Memory B cell (primary cell): ENCODE measurements at regions not wholly inside any gene's neighbourhood (a gene's known extent, or its start where the extent isn't known, plus 50 kb on each side); places are given as distances from the start of the nearest gene placed in this dataset.

Source experiments
- ATAC-seq: fragments of 150-1000 bp; cut with Tn5 transposase; 2 replicates; pipeline ENCODE4 v1.10.0; 2021; ENCODE audit warnings: low read depth, mild to moderate bottlenecking, moderate library complexity
- DNase-seq, 2 donors: peaks; one replicate each; pipeline ENCODE4 v3.0.0; 2022; ENCODE audit warnings: low spot score in 2 of 2
- H3K27ac Mint-ChIP-seq: one replicate; pipeline ENCODE4 v1.8.0; 2022; ENCODE audit warnings: mild to moderate bottlenecking, moderate library complexity, mixed read lengths
- H3K27me3 Mint-ChIP-seq: one replicate; pipeline ENCODE4 v1.8.0; 2022; ENCODE audit warnings: mixed read lengths
- H3K36me3 Mint-ChIP-seq: one replicate; pipeline ENCODE4 v1.8.0; 2022; ENCODE audit warnings: mild to moderate bottlenecking, mixed read lengths
- H3K4me1 Mint-ChIP-seq: one replicate; pipeline ENCODE4 v1.8.0; 2022; ENCODE audit warnings: mixed read lengths
- H3K4me3 Mint-ChIP-seq: one replicate; pipeline ENCODE4 v1.8.0; 2022; ENCODE audit warnings: mild to moderate bottlenecking, moderate library complexity, mixed read lengths
- H3K9me3 Mint-ChIP-seq: one replicate; pipeline ENCODE4 v1.8.0; 2022; ENCODE audit warnings: mixed read lengths

- Mint-ChIP-seq H3K27me3 (no peaks in the 10 kb centered on the region), H3K36me3 (no peaks in the 10 kb centered on the region), H3K9me3 (peaks cover 2% of the 10 kb centered on the region), H3K4me3 (no peak overlapping the region), H3K4me1 (no peaks in the 10 kb centered on the region), H3K27ac (no peak overlapping the region)
- DNase-seq (no peak), ATAC-seq (no peak)
Measured at GRCh38 chr15:95921404-95921803, 409.1 kb upstream of the NR2F2 start.

- DNase-seq (no peak), ATAC-seq (no peak)
- H3K4me3 Mint-ChIP-seq: no peak overlapping the region
- no peak overlapping the region for H3K27ac Mint-ChIP-seq
- H3K9me3 Mint-ChIP-seq: peaks cover 2% of the 10 kb centered on the region
- H3K4me1 Mint-ChIP-seq: no peaks in the 10 kb centered on the region
- no peaks in the 10 kb centered on the region for H3K27me3 Mint-ChIP-seq
- H3K36me3 Mint-ChIP-seq: no peaks in the 10 kb centered on the region
Measured at GRCh38 chr15:95922431-95922830, 408.1 kb upstream of the NR2F2 start.

GRCh38 chr15:95923792-95924191, 406.7 kb upstream of the NR2F2 start:
- DNase-seq: no peak
- Mint-ChIP-seq H3K9me3 (peaks cover 2% of the 10 kb centered on the region), H3K4me1 (no peaks in the 10 kb centered on the region), H3K27ac (no peak overlapping the region), H3K36me3 (no peaks in the 10 kb centered on the region), H3K27me3 (no peaks in the 10 kb centered on the region), H3K4me3 (no peak overlapping the region)
- no peak for ATAC-seq

GRCh38 chr15:95928822-95929221, 401.7 kb upstream of the NR2F2 start:
- no peaks in the 10 kb centered on the region for H3K4me1 Mint-ChIP-seq
- H3K36me3 Mint-ChIP-seq: no peaks in the 10 kb centered on the region
- H3K9me3 Mint-ChIP-seq: peaks cover 2% of the 10 kb centered on the region
- no peak overlapping the region for H3K27ac Mint-ChIP-seq
- H3K4me3 Mint-ChIP-seq: no peak overlapping the region
- ATAC-seq (no peak), DNase-seq (no peak)
- H3K27me3 Mint-ChIP-seq: no peaks in the 10 kb centered on the region

GRCh38 chr15:95929232-95929846, 401.2 kb upstream of the NR2F2 start:
- Mint-ChIP-seq H3K36me3 (no peaks in the 10 kb centered on the region), H3K4me3 (no peak overlapping the region), H3K27me3 (no peaks in the 10 kb centered on the region), H3K4me1 (no peaks in the 10 kb centered on the region), H3K27ac (no peak overlapping the region), H3K9me3 (peaks cover 2% of the 10 kb centered on the region)
- no peak for DNase-seq
- no peak for ATAC-seq

- Mint-ChIP-seq H3K4me1 (no peaks in the 10 kb centered on the region), H3K36me3 (no peaks in the 10 kb centered on the region)
- ATAC-seq: no peak
Measured at GRCh38 chr15:95930659-95931375, 399.7 kb upstream of the NR2F2 start.

GRCh38 chr15:95931619-95932018, 398.9 kb upstream of the NR2F2 start:
- Mint-ChIP-seq H3K4me1 (no peaks in the 10 kb centered on the region), H3K9me3 (no peaks in the 10 kb centered on the region), H3K4me3 (no peak overlapping the region), H3K27me3 (no peaks in the 10 kb centered on the region), H3K27ac (no peak overlapping the region), H3K36me3 (no peaks in the 10 kb centered on the region)
- ATAC-seq (no peak), DNase-seq (no peak)

More at GRCh38 chr15:95930659-95931375, 399.7 kb upstream of the NR2F2 start:
- no peak overlapping the region for H3K27ac Mint-ChIP-seq
- peaks cover 2% of the 10 kb centered on the region for H3K9me3 Mint-ChIP-seq
- no peaks in the 10 kb centered on the region for H3K27me3 Mint-ChIP-seq
- no peak for DNase-seq
- H3K4me3 Mint-ChIP-seq: no peak overlapping the region

- no peak overlapping the region for H3K27ac Mint-ChIP-seq
- no peak overlapping the region for H3K4me3 Mint-ChIP-seq
- no peaks in the 10 kb centered on the region for H3K36me3 Mint-ChIP-seq
- DNase-seq (no peak), ATAC-seq (no peak)
- H3K9me3 Mint-ChIP-seq: no peaks in the 10 kb centered on the region
- H3K27me3 Mint-ChIP-seq: no peaks in the 10 kb centered on the region
- no peaks in the 10 kb centered on the region for H3K4me1 Mint-ChIP-seq
Measured at GRCh38 chr15:95932141-95932540, 398.4 kb upstream of the NR2F2 start.

GRCh38 chr15:95932676-95933075, 397.8 kb upstream of the NR2F2 start:
- H3K27ac Mint-ChIP-seq: no peak overlapping the region
- DNase-seq: no peak
- H3K4me3 Mint-ChIP-seq: no peak overlapping the region
- peaks cover under 1% of the 10 kb centered on the region for H3K36me3 Mint-ChIP-seq
- H3K27me3 Mint-ChIP-seq: no peaks in the 10 kb centered on the region
- H3K4me1 Mint-ChIP-seq: no peaks in the 10 kb centered on the region
- no peak for ATAC-seq
- H3K9me3 Mint-ChIP-seq: no peaks in the 10 kb centered on the region

GRCh38 chr15:95935852-95936251, 394.6 kb upstream of the NR2F2 start:
- DNase-seq: no peak
- peaks cover 2% of the 10 kb centered on the region for H3K36me3 Mint-ChIP-seq
- no peak overlapping the region for H3K27ac Mint-ChIP-seq
- H3K4me3 Mint-ChIP-seq: no peak overlapping the region
- peaks cover 3% of the 10 kb centered on the region for H3K9me3 Mint-ChIP-seq
- ATAC-seq: no peak
- no peaks in the 10 kb centered on the region for H3K27me3 Mint-ChIP-seq
- no peaks in the 10 kb centered on the region for H3K4me1 Mint-ChIP-seq

- H3K9me3 Mint-ChIP-seq: peaks cover 3% of the 10 kb centered on the region
- H3K36me3 Mint-ChIP-seq: peaks cover 2% of the 10 kb centered on the region
- DNase-seq: no peak
- no peak overlapping the region for H3K4me3 Mint-ChIP-seq
- ATAC-seq: no peak
- H3K4me1 Mint-ChIP-seq: no peaks in the 10 kb centered on the region
- H3K27ac Mint-ChIP-seq: no peak overlapping the region
- no peaks in the 10 kb centered on the region for H3K27me3 Mint-ChIP-seq
Measured at GRCh38 chr15:95937128-95937528, 393.4 kb upstream of the NR2F2 start.

- no peak for DNase-seq
- no peak for ATAC-seq
- no peaks in the 10 kb centered on the region for H3K27me3 Mint-ChIP-seq
- H3K4me1 Mint-ChIP-seq: no peaks in the 10 kb centered on the region
- H3K4me3 Mint-ChIP-seq: no peak overlapping the region
- peaks cover 3% of the 10 kb centered on the region for H3K9me3 Mint-ChIP-seq
- peaks cover 2% of the 10 kb centered on the region for H3K36me3 Mint-ChIP-seq
- H3K27ac Mint-ChIP-seq: no peak overlapping the region
Measured at GRCh38 chr15:95940431-95940985, 390.0 kb upstream of the NR2F2 start.

- H3K9me3 Mint-ChIP-seq: peaks cover under 1% of the 10 kb centered on the region
- H3K27ac Mint-ChIP-seq: no peak overlapping the region
- H3K4me1 Mint-ChIP-seq: no peaks in the 10 kb centered on the region
- H3K27me3 Mint-ChIP-seq: no peaks in the 10 kb centered on the region
- H3K36me3 Mint-ChIP-seq: no peaks in the 10 kb centered on the region
- ATAC-seq (no peak), DNase-seq (no peak)
- H3K4me3 Mint-ChIP-seq: no peak overlapping the region
Measured at GRCh38 chr15:95944193-95944592, 386.3 kb upstream of the NR2F2 start.

GRCh38 chr15:95944661-95945255, 385.7 kb upstream of the NR2F2 start:
- Mint-ChIP-seq H3K9me3 (no peaks in the 10 kb centered on the region), H3K27me3 (no peaks in the 10 kb centered on the region), H3K4me3 (no peak overlapping the region), H3K27ac (no peak overlapping the region), H3K36me3 (no peaks in the 10 kb centered on the region), H3K4me1 (no peaks in the 10 kb centered on the region)
- ATAC-seq (no peak), DNase-seq (no peak)
